GM23338 (cell line): ENCODE measurements at regions not wholly inside any gene's neighbourhood (a gene's known extent, or its start where the extent isn't known, plus 50 kb on each side); places are given as distances from the start of the nearest gene placed in this dataset.
"Not testable (repeated sequence)": the region's sequence is repeated elsewhere in the genome, so short reads cannot be mapped to it uniquely, and the experiment has no call there.

Source experiments
- CREB1 ChIP-seq: fragments of 250-450 bp; sonication (Bioruptor Pico); IDR thresholded peaks from 2 replicates; pipeline ENCODE4 v1.5.0; 2020; ENCODE audit warnings: low read depth, mild to moderate bottlenecking, moderate library complexity
- CTCF ChIP-seq, 2 experiments: fragments of 200-600 bp in 1 of 2; sonication (generic) in 1 of 2; conservative IDR thresholded peaks; 2 replicates each; pipeline versions ENCODE4 v1.5.1 to v1.6.1; 2016 to 2017; ENCODE audit warnings: antibody characterized with exemption in 2 of 2, low read depth in 2 of 2, mild to moderate bottlenecking in 2 of 2, moderate library complexity in 1 of 2
- EZH2 ChIP-seq: fragments of 200-600 bp; sonication (generic); IDR thresholded peaks from one replicate; pipeline ENCODE4 v1.8.0; 2017; ENCODE audit warnings: antibody characterized with exemption, mild to moderate bottlenecking, low read depth; ENCODE audit not compliant: unreplicated experiment
- EZH2phosphoT487 ChIP-seq: fragments of 200-600 bp; sonication (generic); IDR thresholded peaks from one replicate; pipeline ENCODE4 v1.8.1; 2018; ENCODE audit warnings: antibody characterized with exemption; ENCODE audit not compliant: unreplicated experiment
- JUNB ChIP-seq: IDR thresholded peaks from one replicate; pipeline ENCODE4 v1.6.1; 2016; ENCODE audit warnings: antibody characterized with exemption; ENCODE audit not compliant: unreplicated experiment
- POLR2AphosphoS5 ChIP-seq: IDR thresholded peaks from 2 replicates; pipeline ENCODE4 v1.6.1; 2016; ENCODE audit warnings: antibody characterized with exemption, low read depth
- ZNF331 ChIP-seq: fragments of 250-450 bp; sonication (Bioruptor Pico); IDR thresholded peaks from 2 replicates; pipeline ENCODE4 v1.5.0; 2020; ENCODE audit warnings: low read depth, mild to moderate bottlenecking, moderate library complexity
- TF ChIP-seq, protein P1 (sequence below): IDR thresholded peaks from 2 replicates; pipeline ENCODE4 v1.6.1; 2016; ENCODE audit warnings: antibody characterized with exemption
- TF ChIP-seq, protein P2 (sequence below): IDR thresholded peaks from one replicate; pipeline ENCODE4 v1.6.1; 2018; ENCODE audit warnings: antibody characterized with exemption; ENCODE audit not compliant: unreplicated experiment

DNA sequence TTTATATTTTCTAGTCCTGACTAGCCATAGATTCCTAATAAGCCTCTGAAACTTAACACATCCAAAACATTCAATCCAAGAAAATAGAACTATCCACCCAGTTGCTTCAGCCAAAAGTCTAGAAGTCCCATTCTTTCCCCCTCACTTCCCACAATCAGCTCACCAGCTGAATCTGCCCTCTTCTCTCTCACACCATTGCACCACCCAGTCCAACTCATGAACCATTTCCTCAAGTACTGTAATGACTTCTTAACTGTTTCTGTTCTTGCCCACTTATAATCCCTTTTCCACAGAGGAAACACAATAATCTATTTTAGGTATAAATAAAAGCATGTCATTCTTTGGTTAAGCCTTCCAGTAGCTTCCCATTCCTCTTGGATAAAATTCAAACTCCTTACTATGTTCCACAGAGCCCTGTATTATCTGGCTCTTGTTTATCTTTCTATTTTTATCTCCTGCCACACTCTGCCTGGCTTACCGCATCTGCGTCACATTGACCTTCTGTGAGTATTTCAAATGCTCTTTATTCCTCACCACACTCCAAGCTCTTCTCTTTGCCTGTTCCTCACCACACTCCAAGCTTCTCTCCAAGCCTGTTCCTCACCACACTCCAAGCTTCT, 205.9 kb upstream of the FRG1 start:
- TF ChIP-seq EZH2; CTCF (conservative IDR thresholded peaks at IDR 0.05; ENCODE audit: low read depth in 2 of 2); CREB1 (CRISPR knock-in tag); POLR2AphosphoS5; ZNF331; EZH2phosphoT487; JUNB: not testable (repeated sequence)
- TF ChIP-seq, protein P1, sequence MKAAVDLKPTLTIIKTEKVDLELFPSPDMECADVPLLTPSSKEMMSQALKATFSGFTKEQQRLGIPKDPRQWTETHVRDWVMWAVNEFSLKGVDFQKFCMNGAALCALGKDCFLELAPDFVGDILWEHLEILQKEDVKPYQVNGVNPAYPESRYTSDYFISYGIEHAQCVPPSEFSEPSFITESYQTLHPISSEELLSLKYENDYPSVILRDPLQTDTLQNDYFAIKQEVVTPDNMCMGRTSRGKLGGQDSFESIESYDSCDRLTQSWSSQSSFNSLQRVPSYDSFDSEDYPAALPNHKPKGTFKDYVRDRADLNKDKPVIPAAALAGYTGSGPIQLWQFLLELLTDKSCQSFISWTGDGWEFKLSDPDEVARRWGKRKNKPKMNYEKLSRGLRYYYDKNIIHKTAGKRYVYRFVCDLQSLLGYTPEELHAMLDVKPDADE: not testable (repeated sequence)
- TF ChIP-seq, protein P2, sequence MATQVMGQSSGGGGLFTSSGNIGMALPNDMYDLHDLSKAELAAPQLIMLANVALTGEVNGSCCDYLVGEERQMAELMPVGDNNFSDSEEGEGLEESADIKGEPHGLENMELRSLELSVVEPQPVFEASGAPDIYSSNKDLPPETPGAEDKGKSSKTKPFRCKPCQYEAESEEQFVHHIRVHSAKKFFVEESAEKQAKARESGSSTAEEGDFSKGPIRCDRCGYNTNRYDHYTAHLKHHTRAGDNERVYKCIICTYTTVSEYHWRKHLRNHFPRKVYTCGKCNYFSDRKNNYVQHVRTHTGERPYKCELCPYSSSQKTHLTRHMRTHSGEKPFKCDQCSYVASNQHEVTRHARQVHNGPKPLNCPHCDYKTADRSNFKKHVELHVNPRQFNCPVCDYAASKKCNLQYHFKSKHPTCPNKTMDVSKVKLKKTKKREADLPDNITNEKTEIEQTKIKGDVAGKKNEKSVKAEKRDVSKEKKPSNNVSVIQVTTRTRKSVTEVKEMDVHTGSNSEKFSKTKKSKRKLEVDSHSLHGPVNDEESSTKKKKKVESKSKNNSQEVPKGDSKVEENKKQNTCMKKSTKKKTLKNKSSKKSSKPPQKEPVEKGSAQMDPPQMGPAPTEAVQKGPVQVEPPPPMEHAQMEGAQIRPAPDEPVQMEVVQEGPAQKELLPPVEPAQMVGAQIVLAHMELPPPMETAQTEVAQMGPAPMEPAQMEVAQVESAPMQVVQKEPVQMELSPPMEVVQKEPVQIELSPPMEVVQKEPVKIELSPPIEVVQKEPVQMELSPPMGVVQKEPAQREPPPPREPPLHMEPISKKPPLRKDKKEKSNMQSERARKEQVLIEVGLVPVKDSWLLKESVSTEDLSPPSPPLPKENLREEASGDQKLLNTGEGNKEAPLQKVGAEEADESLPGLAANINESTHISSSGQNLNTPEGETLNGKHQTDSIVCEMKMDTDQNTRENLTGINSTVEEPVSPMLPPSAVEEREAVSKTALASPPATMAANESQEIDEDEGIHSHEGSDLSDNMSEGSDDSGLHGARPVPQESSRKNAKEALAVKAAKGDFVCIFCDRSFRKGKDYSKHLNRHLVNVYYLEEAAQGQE: not testable (repeated sequence)
